ENCODE measurements at regions not wholly inside any gene's neighbourhood (a gene's known extent, or its start where the extent isn't known, plus 50 kb on each side); places are given as distances from the start of the nearest gene placed in this dataset.
"Not testable (repeated sequence)": the region's sequence is repeated elsewhere in the genome, so short reads cannot be mapped to it uniquely, and the experiment has no call there.

- not testable (repeated sequence) for TF ChIP-seq CTCF (conservative IDR thresholded peaks at IDR 0.05); EZH2 (IDR thresholded peaks at IDR 0.05; ENCODE audit: low read depth)
These were observed 105.5 kb downstream of the PPIAL4A start for GRCh38 chr1:120995025-120995424.
